H9 (cell line): ENCODE measurements at regions not wholly inside any gene's neighbourhood (a gene's known extent, or its start where the extent isn't known, plus 50 kb on each side); places are given as distances from the start of the nearest gene placed in this dataset.

ENCODE experiments used
- DNase-seq: peaks from one replicate; pipeline ENCODE4 v3.0.0-alpha.2; 2017
- H2AFZ ChIP-seq: one replicate; pipeline ENCODE4 v1.6.1; 2013; ENCODE audit warnings: mild to moderate bottlenecking, low read length, control low read depth, moderate library complexity
- H2AK5ac ChIP-seq: 2 replicates; pipeline ENCODE4 v1.6.1; 2013; ENCODE audit warnings: low read length, control low read depth, mixed read lengths; ENCODE audit not compliant: insufficient read length
- H2BK120ac ChIP-seq: one replicate; pipeline ENCODE4 v1.6.1; 2013; ENCODE audit warnings: low read depth, mild to moderate bottlenecking, low read length, control low read depth, inconsistent platforms; ENCODE audit not compliant: poor library complexity, severe bottlenecking
- H2BK12ac ChIP-seq: 2 replicates; pipeline ENCODE4 v1.6.1; 2013; ENCODE audit warnings: low read length, control low read depth, mixed read lengths, low read depth; ENCODE audit not compliant: insufficient read length
- H2BK15ac ChIP-seq: 2 replicates; pipeline ENCODE4 v1.6.1; 2013; ENCODE audit warnings: low read depth, low read length, control low read depth
- H2BK20ac ChIP-seq: one replicate; pipeline ENCODE4 v1.6.1; 2013; ENCODE audit warnings: low read depth, mild to moderate bottlenecking, low read length, control low read depth, inconsistent platforms; ENCODE audit not compliant: poor library complexity, severe bottlenecking
- H2BK5ac ChIP-seq: 2 replicates; pipeline ENCODE4 v1.6.1; 2013; ENCODE audit warnings: low read length, control low read depth, mixed read lengths; ENCODE audit not compliant: insufficient read length
- H3K14ac ChIP-seq: 2 replicates; pipeline ENCODE4 v1.6.1; 2013; ENCODE audit warnings: low read length, control low read depth; ENCODE audit not compliant: insufficient read depth
- H3K18ac ChIP-seq: 2 replicates; pipeline ENCODE4 v1.6.1; 2013; ENCODE audit warnings: low read depth, mild to moderate bottlenecking, mixed read lengths, low read length, control low read depth; ENCODE audit not compliant: insufficient read length
- H3K23ac ChIP-seq: 2 replicates; pipeline ENCODE4 v1.6.1; 2013; ENCODE audit warnings: low read length, control low read depth, mixed read lengths, low read depth; ENCODE audit not compliant: insufficient read length
- H3K23me2 ChIP-seq: 2 replicates; pipeline ENCODE4 v1.6.1; 2013; ENCODE audit warnings: low read depth, mild to moderate bottlenecking, mixed read lengths, low read length, control low read depth; ENCODE audit not compliant: insufficient read length, poor library complexity, severe bottlenecking
- H3K27ac ChIP-seq: 2 replicates; pipeline ENCODE4 v1.5.1; 2013; ENCODE audit warnings: low read length, control low read depth, mixed read lengths, low read depth; ENCODE audit not compliant: insufficient read length
- H3K27me3 ChIP-seq: 2 replicates; pipeline ENCODE4 v1.6.1; 2013; ENCODE audit warnings: low read length, control low read depth, inconsistent platforms; ENCODE audit not compliant: insufficient read depth
- H3K4ac ChIP-seq: 2 replicates; pipeline ENCODE4 v1.6.1; 2013; ENCODE audit warnings: low read depth, mild to moderate bottlenecking, control low read depth, inconsistent platforms, low read length, moderate library complexity
- H3K4me1 ChIP-seq: 2 replicates; pipeline ENCODE4 v1.6.1; 2013; ENCODE audit warnings: low read length, control low read depth, inconsistent platforms; ENCODE audit not compliant: insufficient read depth
- H3K4me2 ChIP-seq: 2 replicates; pipeline ENCODE4 v1.6.1; 2013; ENCODE audit warnings: low read length, control low read depth, mixed read lengths; ENCODE audit not compliant: insufficient read length, insufficient read depth
- H3K56ac ChIP-seq: 2 replicates; pipeline ENCODE4 v1.6.1; 2013; ENCODE audit warnings: low read depth, mild to moderate bottlenecking, mixed read lengths, low read length, control low read depth; ENCODE audit not compliant: insufficient read length
- H3K79me1 ChIP-seq: 2 replicates; pipeline ENCODE4 v1.6.1; 2013; ENCODE audit warnings: low read depth, mild to moderate bottlenecking, moderate library complexity, low read length, control low read depth, inconsistent platforms; ENCODE audit not compliant: insufficient read depth, poor library complexity, severe bottlenecking
- H3K79me2 ChIP-seq: 2 replicates; pipeline ENCODE4 v1.6.1; 2013; ENCODE audit warnings: low read length, control low read depth, inconsistent platforms; ENCODE audit not compliant: insufficient read depth
- H3K9ac ChIP-seq: 2 replicates; pipeline ENCODE4 v1.6.1; 2013; ENCODE audit warnings: low read length, control low read depth, mixed read lengths; ENCODE audit not compliant: insufficient read length; ENCODE audit errors: extremely low read depth
- H3K9me3 ChIP-seq: one replicate; pipeline ENCODE4 v1.6.1; 2013; ENCODE audit warnings: low read depth, low read length, inconsistent platforms; ENCODE audit not compliant: control insufficient read depth
- H3T11ph ChIP-seq: one replicate; pipeline ENCODE4 v1.6.1; 2013; ENCODE audit warnings: mild to moderate bottlenecking, low read length, control low read depth, inconsistent platforms
- H4K20me1 ChIP-seq: one replicate; pipeline ENCODE4 v1.6.1; 2013; ENCODE audit not compliant: control insufficient read depth, insufficient read length, insufficient read depth
- H4K5ac ChIP-seq: 2 replicates; pipeline ENCODE4 v1.6.1; 2013; ENCODE audit warnings: low read depth, mild to moderate bottlenecking, mixed read lengths, low read length, control low read depth; ENCODE audit not compliant: insufficient read length
- H4K8ac ChIP-seq: replicated peaks from 2 replicates; pipeline ENCODE4 v1.6.1; 2013; ENCODE audit warnings: low read length, control low read depth, mixed read lengths, low read depth; ENCODE audit not compliant: insufficient read length
- H4K91ac ChIP-seq: 2 replicates; pipeline ENCODE4 v1.6.1; 2013; ENCODE audit warnings: low read depth, mild to moderate bottlenecking, moderate library complexity, mixed read lengths, low read length, control low read depth; ENCODE audit not compliant: insufficient read length
- H3K27ac Mint-ChIP-seq, 3 experiments: 2 replicates in 2 of 3; 3 replicates in 1 of 3; pipeline ENCODE4 v1.8.0; 2020 to 2021; ENCODE audit warnings: mixed read lengths in 3 of 3, mild to moderate bottlenecking in 1 of 3, moderate library complexity in 1 of 3
- H3K27me3 Mint-ChIP-seq: 2 replicates; pipeline ENCODE4 v1.8.0; 2021; ENCODE audit warnings: low read depth, mild to moderate bottlenecking, moderate library complexity, mixed read lengths
- H3K36me3 Mint-ChIP-seq, 3 experiments: 2 replicates in 2 of 3; 3 replicates in 1 of 3; pipeline ENCODE4 v1.8.0; 2020 to 2021; ENCODE audit warnings: low read depth in 3 of 3, mixed read lengths in 3 of 3; ENCODE audit not compliant: insufficient read depth in 1 of 3
- H3K4me1 Mint-ChIP-seq, 2 experiments: 2 replicates each; pipeline ENCODE4 v1.8.0; 2020; ENCODE audit warnings: mixed read lengths in 2 of 2
- H3K4me3 Mint-ChIP-seq, 2 experiments: 2 replicates in 1 of 2; 3 replicates in 1 of 2; pipeline ENCODE4 v1.8.0; 2020 to 2021; ENCODE audit warnings: mild to moderate bottlenecking in 2 of 2, mixed read lengths in 2 of 2, moderate library complexity in 1 of 2
- H3K9me3 Mint-ChIP-seq, 2 experiments: 2 replicates in 1 of 2; 3 replicates in 1 of 2; pipeline ENCODE4 v1.8.0; 2020; ENCODE audit warnings: mild to moderate bottlenecking in 2 of 2, mixed read lengths in 2 of 2, moderate library complexity in 1 of 2
- WGBS: extraction: QIAGEN DNeasy Blood & Tissue Kit; methylation state at CpG from one replicate; pipeline ENCODE4 v1.1.7; 2013; ENCODE audit warnings: missing lambda C conversion rate, low lambda C conversion rate, mixed read lengths; ENCODE audit not compliant: insufficient read length; ENCODE audit errors: extremely low coverage; 5-methylcytosine and 5-hydroxymethylcytosine counted together
- TF ChIP-seq, protein P1 (sequence below): fragments of 200-600 bp; sonication (generic); conservative IDR thresholded peaks from 3 replicates; pipeline ENCODE4 v1.8.0; 2021; ENCODE audit warnings: antibody characterized with exemption, mild to moderate bottlenecking

DNA sequence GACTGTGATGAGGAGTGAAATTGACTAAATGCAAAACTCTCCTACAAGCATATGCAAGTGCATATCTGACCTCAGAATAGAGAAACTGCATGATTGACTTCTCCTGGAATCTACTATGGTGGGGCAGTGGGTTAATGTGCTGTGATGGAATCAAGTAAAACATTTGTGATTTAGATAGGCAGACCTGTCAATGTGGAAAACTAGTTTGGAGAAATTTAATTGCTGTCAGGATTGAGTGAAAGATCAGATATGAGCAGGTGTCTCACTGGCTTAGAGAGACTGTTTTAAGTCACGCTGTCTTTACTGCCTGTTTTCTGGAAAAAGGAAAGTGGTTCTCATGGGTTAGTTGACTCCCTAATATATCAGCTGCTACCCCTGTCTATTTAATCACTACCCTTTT is 881.0 kb upstream of the CNTNAP5 start:
- Mint-ChIP-seq H3K27me3 (no peaks in the 10 kb centered on the region), H3K4me1 (no peaks in the 10 kb centered on the region), H3K36me3 (peaks cover 0 to 4% (median 0%) of the 10 kb centered on the region in 3 experiments; a peak in 1 of 7 replicates), H3K27ac (no peak overlapping the region; a peak in 1 of 7 replicates), H3K9me3 (peaks cover 6 to 10% of the 10 kb centered on the region in 2 experiments; a peak in 3 of 5 replicates), H3K4me3 (no peak overlapping the region)
- no peak overlapping the region for H2BK5ac ChIP-seq
- H4K20me1 ChIP-seq: no peaks in the 10 kb centered on the region
- H2BK20ac ChIP-seq: no peak overlapping the region
- no peaks in the 10 kb centered on the region for H3K27me3 ChIP-seq
- no peak overlapping the region for H3T11ph ChIP-seq
- H2AK5ac ChIP-seq: no peak overlapping the region
- H3K4me1 ChIP-seq: no peaks in the 10 kb centered on the region
- H3K9ac ChIP-seq: no peak overlapping the region
- H3K4me2 ChIP-seq: no peak overlapping the region
- TF ChIP-seq, protein P1, sequence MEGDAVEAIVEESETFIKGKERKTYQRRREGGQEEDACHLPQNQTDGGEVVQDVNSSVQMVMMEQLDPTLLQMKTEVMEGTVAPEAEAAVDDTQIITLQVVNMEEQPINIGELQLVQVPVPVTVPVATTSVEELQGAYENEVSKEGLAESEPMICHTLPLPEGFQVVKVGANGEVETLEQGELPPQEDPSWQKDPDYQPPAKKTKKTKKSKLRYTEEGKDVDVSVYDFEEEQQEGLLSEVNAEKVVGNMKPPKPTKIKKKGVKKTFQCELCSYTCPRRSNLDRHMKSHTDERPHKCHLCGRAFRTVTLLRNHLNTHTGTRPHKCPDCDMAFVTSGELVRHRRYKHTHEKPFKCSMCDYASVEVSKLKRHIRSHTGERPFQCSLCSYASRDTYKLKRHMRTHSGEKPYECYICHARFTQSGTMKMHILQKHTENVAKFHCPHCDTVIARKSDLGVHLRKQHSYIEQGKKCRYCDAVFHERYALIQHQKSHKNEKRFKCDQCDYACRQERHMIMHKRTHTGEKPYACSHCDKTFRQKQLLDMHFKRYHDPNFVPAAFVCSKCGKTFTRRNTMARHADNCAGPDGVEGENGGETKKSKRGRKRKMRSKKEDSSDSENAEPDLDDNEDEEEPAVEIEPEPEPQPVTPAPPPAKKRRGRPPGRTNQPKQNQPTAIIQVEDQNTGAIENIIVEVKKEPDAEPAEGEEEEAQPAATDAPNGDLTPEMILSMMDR: no peak
- no peak for DNase-seq
- no peaks in the 10 kb centered on the region for H3K23me2 ChIP-seq
- no peak overlapping the region for H3K23ac ChIP-seq
- H2BK12ac ChIP-seq: no peak overlapping the region
- H3K79me2 ChIP-seq: no peaks in the 10 kb centered on the region
- no peaks in the 10 kb centered on the region for H3K79me1 ChIP-seq
- H3K4ac ChIP-seq: no peak overlapping the region
- H2BK120ac ChIP-seq: no peak overlapping the region
- H3K27ac ChIP-seq: no peak overlapping the region
- no peak overlapping the region for H4K5ac ChIP-seq
- no peak overlapping the region for H4K8ac ChIP-seq
- no CpG with 5 or more reads among the region's 1 CpG for WGBS
- no peak overlapping the region for H3K18ac ChIP-seq
- no peaks in the 10 kb centered on the region for H3K9me3 ChIP-seq
- H2AFZ ChIP-seq: no peak overlapping the region
- no peak overlapping the region for H3K56ac ChIP-seq
- no peak overlapping the region for H3K14ac ChIP-seq
- no peak overlapping the region for H4K91ac ChIP-seq
- H2BK15ac ChIP-seq: no peak overlapping the region
